ENCODE measurements at regions not wholly inside any gene's neighbourhood (a gene's known extent, or its start where the extent isn't known, plus 50 kb on each side); places are given as distances from the start of the nearest gene placed in this dataset.

DNA sequence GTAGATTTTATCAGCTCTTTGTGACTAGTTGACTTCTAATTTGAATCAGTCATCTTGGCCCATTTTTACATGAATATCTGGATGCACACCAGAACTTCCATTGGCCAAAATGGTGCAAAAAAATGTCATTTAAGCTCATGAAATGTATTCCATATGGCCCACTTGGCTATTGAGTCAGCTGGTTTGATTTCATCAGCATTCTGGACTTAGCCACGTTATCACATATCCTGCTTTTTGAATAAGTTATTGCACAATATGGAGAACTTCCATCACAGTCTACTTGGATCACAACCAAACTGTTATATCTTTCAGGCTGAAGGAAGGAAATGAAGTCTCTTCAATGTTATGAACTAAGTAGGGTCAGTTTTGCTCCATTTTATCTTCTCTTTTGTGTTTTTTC lies 640.6 kb downstream of the PCDH7 start:
- TF ChIP-seq, protein P1, sequence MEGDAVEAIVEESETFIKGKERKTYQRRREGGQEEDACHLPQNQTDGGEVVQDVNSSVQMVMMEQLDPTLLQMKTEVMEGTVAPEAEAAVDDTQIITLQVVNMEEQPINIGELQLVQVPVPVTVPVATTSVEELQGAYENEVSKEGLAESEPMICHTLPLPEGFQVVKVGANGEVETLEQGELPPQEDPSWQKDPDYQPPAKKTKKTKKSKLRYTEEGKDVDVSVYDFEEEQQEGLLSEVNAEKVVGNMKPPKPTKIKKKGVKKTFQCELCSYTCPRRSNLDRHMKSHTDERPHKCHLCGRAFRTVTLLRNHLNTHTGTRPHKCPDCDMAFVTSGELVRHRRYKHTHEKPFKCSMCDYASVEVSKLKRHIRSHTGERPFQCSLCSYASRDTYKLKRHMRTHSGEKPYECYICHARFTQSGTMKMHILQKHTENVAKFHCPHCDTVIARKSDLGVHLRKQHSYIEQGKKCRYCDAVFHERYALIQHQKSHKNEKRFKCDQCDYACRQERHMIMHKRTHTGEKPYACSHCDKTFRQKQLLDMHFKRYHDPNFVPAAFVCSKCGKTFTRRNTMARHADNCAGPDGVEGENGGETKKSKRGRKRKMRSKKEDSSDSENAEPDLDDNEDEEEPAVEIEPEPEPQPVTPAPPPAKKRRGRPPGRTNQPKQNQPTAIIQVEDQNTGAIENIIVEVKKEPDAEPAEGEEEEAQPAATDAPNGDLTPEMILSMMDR (IDR thresholded peaks at IDR 0.05) = no peak
- no peak for TF ChIP-seq ZFX (IDR thresholded peaks at IDR 0.05; ENCODE audit: borderline replicate concordance)

All from 22Rv1 (cell line).